H1 (cell line): ENCODE measurements at regions not wholly inside any gene's neighbourhood (a gene's known extent, or its start where the extent isn't known, plus 50 kb on each side); places are given as distances from the start of the nearest gene placed in this dataset.

Experiments
- ATF3 ChIP-seq: IDR thresholded peaks from 2 replicates; pipeline ENCODE4 v1.6.1; 2011; ENCODE audit warnings: low read depth, mild to moderate bottlenecking, low read length; ENCODE audit not compliant: insufficient read depth
- RAD21 ChIP-seq, 2 experiments: IDR thresholded peaks in 1 of 2; conservative IDR thresholded peaks in 1 of 2; 2 replicates each; pipeline ENCODE4 v1.6.1; 2011; ENCODE audit warnings: low read depth in 2 of 2, low read length in 2 of 2, improper control_type of control experiment in 1 of 2, inconsistent platforms in 1 of 2, mild to moderate bottlenecking in 1 of 2, moderate library complexity in 1 of 2
- SIX5 ChIP-seq: IDR thresholded peaks from 2 replicates; pipeline ENCODE4 v1.6.1; 2011; ENCODE audit warnings: mild to moderate bottlenecking, low read depth, low read length

GRCh38 chr20:22684072-22684762 lies 99.8 kb upstream of the FOXA2 start (continued):
- TF ChIP-seq RAD21 (IDR thresholded peaks at IDR 0.05 in 1 of 2, conservative IDR thresholded peaks at IDR 0.05 in 1 of 2; ENCODE audit: low read depth in 2 of 2, low read length in 2 of 2), result peak; percentile 99
- no peak for TF ChIP-seq ATF3
- no peak for TF ChIP-seq SIX5
